Lung (tissue), 11 donors: ENCODE measurements at regions not wholly inside any gene's neighbourhood (a gene's known extent, or its start where the extent isn't known, plus 50 kb on each side); places are given as distances from the start of the nearest gene placed in this dataset.
"Not testable (repeated sequence)": the region's sequence is repeated elsewhere in the genome, so short reads cannot be mapped to it uniquely, and the experiment has no call there.

Experiments
- ATAC-seq: fragments of 200-7000 bp; cut with Tn5 transposase; one replicate; pipeline ENCODE4 v1.9.1; 2020; ENCODE audit warnings: moderate number of reproducible peaks; ENCODE audit not compliant: insufficient read depth, low FRiP score
- DNase-seq, 3 donors: peaks; one replicate each; pipeline ENCODE4 v3.0.0-alpha.2; 2013 to 2017
- H3K27ac ChIP-seq, 2 donors: one replicate each; pipeline ENCODE4 v1.5.1; 2013; ENCODE audit warnings: mild to moderate bottlenecking in 2 of 2, moderate library complexity in 2 of 2, control low read depth in 1 of 2, inconsistent platforms in 1 of 2, low read depth in 1 of 2, low read length in 1 of 2
- H3K27me3 ChIP-seq, 3 donors: one replicate each; pipeline ENCODE4 v1.5.1; 2013; ENCODE audit warnings: low read length in 2 of 3; ENCODE audit not compliant: control insufficient read depth in 3 of 3, insufficient read depth in 3 of 3
- H3K36me3 ChIP-seq, 4 donors: one replicate each; pipeline ENCODE4 v1.5.1; 2013; ENCODE audit warnings: low read length in 4 of 4, mild to moderate bottlenecking in 1 of 4, moderate library complexity in 1 of 4; ENCODE audit not compliant: control insufficient read depth in 4 of 4, insufficient read depth in 4 of 4
- H3K4me1 ChIP-seq, 5 donors: one replicate each; pipeline ENCODE4 v1.5.1; 2013; ENCODE audit warnings: low read length in 5 of 5, mild to moderate bottlenecking in 2 of 5, moderate library complexity in 1 of 5; ENCODE audit not compliant: control insufficient read depth in 5 of 5, insufficient read depth in 5 of 5
- H3K4me3 ChIP-seq: one replicate; pipeline ENCODE4 v1.5.1; 2013; ENCODE audit warnings: mild to moderate bottlenecking, control low read depth, moderate library complexity
- H3K9ac ChIP-seq, 2 donors: one replicate each; pipeline ENCODE4 v1.5.1; 2013; ENCODE audit warnings: low read length in 2 of 2, control low read depth in 1 of 2; ENCODE audit not compliant: insufficient read depth in 1 of 2
- H3K9me3 ChIP-seq, 4 donors: one replicate each; pipeline ENCODE4 v1.5.1; 2013; ENCODE audit warnings: low read length in 3 of 4, mild to moderate bottlenecking in 1 of 4, moderate library complexity in 1 of 4; ENCODE audit not compliant: control insufficient read depth in 4 of 4, insufficient read depth in 3 of 4
- WGBS, 2 donors: extraction: QIAGEN DNeasy Blood & Tissue Kit; methylation state at CpG; one replicate each; pipeline ENCODE4 v1.1.7; 2013; 5-methylcytosine and 5-hydroxymethylcytosine counted together
- TF ChIP-seq, protein P1 (sequence below): IDR thresholded peaks from 2 replicates; pipeline ENCODE4 v1.5.1; 2012; ENCODE audit warnings: mild to moderate bottlenecking; ENCODE audit errors: control extremely low read depth, extremely low read depth
- donor health status: control.
- donor health status: control.
- donor health status: Bipolar disorder and iron deficiency.
- donor health status: healthy.
- donor health status: DM: yes; HTN: yes; CAD: no.

DNA sequence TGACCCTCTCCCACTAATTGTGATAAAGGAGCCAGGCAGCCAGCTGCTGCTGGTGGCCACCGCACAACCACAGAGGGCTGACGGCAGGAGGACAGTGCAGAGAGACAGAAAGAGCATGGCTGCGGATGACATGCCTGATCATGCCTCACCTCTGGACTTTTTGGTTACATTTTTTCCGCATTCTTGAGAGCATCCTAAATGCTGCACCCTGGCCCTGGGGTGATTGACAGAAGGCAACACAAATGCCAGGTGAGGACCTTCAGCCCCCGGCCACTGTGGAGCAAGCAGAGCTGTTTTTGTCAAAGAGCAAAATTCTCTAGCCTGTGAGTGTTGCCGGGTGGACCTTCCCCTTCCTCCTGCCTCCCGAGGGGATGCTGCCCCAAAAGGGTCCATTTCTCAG lies 78.5 kb downstream of the RPS6KA4 start:
- no peak overlapping the region for H3K9ac ChIP-seq
- TF ChIP-seq, protein P1, sequence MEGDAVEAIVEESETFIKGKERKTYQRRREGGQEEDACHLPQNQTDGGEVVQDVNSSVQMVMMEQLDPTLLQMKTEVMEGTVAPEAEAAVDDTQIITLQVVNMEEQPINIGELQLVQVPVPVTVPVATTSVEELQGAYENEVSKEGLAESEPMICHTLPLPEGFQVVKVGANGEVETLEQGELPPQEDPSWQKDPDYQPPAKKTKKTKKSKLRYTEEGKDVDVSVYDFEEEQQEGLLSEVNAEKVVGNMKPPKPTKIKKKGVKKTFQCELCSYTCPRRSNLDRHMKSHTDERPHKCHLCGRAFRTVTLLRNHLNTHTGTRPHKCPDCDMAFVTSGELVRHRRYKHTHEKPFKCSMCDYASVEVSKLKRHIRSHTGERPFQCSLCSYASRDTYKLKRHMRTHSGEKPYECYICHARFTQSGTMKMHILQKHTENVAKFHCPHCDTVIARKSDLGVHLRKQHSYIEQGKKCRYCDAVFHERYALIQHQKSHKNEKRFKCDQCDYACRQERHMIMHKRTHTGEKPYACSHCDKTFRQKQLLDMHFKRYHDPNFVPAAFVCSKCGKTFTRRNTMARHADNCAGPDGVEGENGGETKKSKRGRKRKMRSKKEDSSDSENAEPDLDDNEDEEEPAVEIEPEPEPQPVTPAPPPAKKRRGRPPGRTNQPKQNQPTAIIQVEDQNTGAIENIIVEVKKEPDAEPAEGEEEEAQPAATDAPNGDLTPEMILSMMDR: no peak
- peaks cover 0 to 16% (median 6%) of the 10 kb centered on the region in 3 donors for H3K27me3 ChIP-seq
- DNase-seq (no peak), ATAC-seq (no peak)
- H3K27ac ChIP-seq: no peak overlapping the region
- H3K36me3 ChIP-seq: no peaks in the 10 kb centered on the region
- peaks cover 0 to 9% (median under 1%) of the 10 kb centered on the region in 4 donors for H3K9me3 ChIP-seq
- no peaks in the 10 kb centered on the region for H3K4me1 ChIP-seq
- 61 to 68% methylated on average over 7 of the region's 7 CpGs for WGBS, 2 donors
- H3K4me3 ChIP-seq: no peak overlapping the region

DNA sequence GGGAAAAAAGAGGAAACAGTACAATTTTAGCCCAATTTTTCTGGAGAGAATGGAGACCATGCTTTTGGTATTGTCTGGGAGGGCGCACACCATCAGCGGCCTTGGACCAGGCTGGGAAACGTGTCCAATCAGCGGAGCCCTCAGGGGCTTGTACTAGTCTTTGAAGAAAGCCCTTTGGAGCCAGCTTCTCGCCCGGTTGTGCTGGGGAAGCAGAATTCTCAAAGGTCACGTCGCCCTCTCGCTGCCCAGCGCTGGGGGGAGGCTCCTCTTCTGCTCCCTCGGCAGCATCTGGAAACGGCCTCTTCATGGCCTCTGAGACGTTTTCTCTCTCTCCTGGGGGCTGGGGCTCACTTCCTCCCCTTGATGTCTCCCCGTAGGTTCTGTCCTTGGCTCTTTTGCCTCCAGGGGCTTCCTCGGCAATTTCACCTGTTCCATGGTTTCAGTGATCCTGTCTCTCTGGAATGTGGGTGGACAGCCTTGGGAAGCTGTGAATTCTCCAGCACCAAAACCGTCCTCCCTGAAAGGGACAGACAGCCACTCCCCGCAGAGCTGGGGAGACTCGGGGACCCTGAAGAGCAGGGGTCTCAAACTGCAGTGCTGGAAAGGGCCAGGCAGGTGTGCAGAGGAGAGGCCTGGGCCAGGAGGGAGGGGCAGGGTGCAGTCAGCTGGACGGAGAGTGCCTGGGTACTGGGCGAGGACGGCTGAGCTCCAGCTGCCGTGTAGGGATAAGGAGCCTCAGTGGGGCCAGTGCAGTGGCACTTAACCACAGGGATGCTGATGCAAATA lies 80.2 kb downstream of the RPS6KA4 start:
- Histone ChIP-seq H3K4me3 (no peak overlapping the region), H3K4me1 (no peaks in the 10 kb centered on the region), H3K9ac (no peak overlapping the region), H3K27me3 (peaks cover 0 to 17% (median 6%) of the 10 kb centered on the region in 3 donors), H3K9me3 (peaks cover 0 to 9% (median 0%) of the 10 kb centered on the region in 4 donors), H3K27ac (no peak overlapping the region), H3K36me3 (no peaks in the 10 kb centered on the region)
- TF ChIP-seq, protein P1: no peak
- WGBS, 2 donors: 50 to 83% methylated on average over 22 of the region's 22 CpGs
- ATAC-seq: no peak
- DNase-seq: no peak

DNA sequence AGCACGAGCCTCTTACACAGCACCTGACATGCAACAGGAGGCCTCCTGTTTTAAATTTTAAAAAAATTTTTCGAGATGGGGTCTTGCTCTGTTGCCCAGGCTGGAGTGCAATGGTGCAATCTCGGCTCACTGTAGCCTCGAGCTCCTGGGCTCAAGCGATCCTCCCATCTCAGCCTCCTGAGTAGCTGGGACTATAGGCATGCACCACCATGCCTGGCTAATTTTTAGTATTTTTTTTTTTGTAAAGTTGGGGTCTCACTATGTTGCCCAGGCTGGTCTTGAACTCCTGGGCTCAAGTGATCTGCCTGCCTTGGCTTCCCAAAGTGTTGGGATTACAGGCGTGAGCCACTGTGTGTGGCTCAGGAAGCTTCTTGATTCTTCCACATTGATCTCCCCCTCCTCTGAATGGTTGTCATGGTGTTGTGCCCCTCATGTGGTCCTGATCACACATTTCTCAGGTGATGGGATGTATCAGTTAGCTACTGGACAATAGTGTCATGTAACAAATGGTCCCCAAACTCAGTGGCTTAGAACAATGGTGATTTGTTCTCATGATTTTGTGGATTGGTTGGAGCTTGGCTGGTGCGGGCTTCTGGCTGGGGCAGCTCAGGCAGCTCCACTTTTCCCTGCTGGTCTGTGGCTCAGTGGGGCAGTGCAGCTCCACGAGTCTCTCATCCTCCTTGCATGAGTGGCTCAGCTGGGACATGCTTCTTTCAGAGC lies 81.0 kb downstream of the RPS6KA4 start:
- Histone ChIP-seq H3K9me3 (peaks cover 0 to 11% (median 0%) of the 10 kb centered on the region in 4 donors), H3K27me3 (peaks cover 0 to 17% (median 6%) of the 10 kb centered on the region in 3 donors)
- not testable (repeated sequence) for ATAC-seq, H3K36me3 ChIP-seq, H3K27ac ChIP-seq, H3K4me1 ChIP-seq, H3K9ac ChIP-seq, H3K4me3 ChIP-seq, DNase-seq
- WGBS, 2 donors: 88 to 95% methylated on average over 8 of the region's 8 CpGs

DNA sequence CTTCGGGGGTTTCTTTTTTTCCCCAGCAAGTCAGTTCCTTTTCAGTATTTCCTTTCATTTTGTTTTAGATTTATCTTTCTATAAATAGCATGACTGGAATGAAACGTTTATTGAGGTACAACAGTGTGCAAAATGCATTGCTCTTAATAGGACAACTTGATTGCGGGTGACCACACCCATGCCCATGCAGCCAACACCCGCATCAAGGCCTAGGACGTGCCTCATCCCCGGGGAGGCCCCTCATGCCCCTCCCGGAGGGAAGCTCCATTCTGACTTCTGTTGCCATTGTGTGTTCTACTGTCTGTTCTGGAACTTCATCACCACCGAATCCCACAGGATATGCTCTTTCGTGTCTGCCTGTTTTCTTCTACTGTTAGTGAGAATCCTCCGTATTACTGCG lies 82.2 kb downstream of the RPS6KA4 start:
- TF ChIP-seq, protein P1: no peak
- no peak overlapping the region for H3K4me3 ChIP-seq
- DNase-seq (no peak), ATAC-seq (no peak)
- peaks cover 0 to 11% (median 0%) of the 10 kb centered on the region in 4 donors for H3K9me3 ChIP-seq
- H3K4me1 ChIP-seq: no peaks in the 10 kb centered on the region
- WGBS, 2 donors: 64 to 68% methylated on average over 11 of the region's 11 CpGs
- H3K27ac ChIP-seq: no peak overlapping the region
- no peaks in the 10 kb centered on the region for H3K36me3 ChIP-seq
- H3K27me3 ChIP-seq: peaks cover 0 to 15% (median 6%) of the 10 kb centered on the region in 3 donors
- H3K9ac ChIP-seq: no peak overlapping the region
